Medulla oblongata (tissue), 1 donor: ENCODE measurements at regions not wholly inside any gene's neighbourhood (a gene's known extent, or its start where the extent isn't known, plus 50 kb on each side); places are given as distances from the start of the nearest gene placed in this dataset.
"Not testable (repeated sequence)": the region's sequence is repeated elsewhere in the genome, so short reads cannot be mapped to it uniquely, and the experiment has no call there.

ENCODE experiments used
- DNase-seq: peaks from one replicate; pipeline ENCODE4 v3.0.0-alpha.2; 2015; ENCODE audit errors: extremely low spot score

GRCh38 chr17:20733923-20734322 is 154.4 kb downstream of the CDRT15L2 start:
- DNase-seq, result no peak

DNA sequence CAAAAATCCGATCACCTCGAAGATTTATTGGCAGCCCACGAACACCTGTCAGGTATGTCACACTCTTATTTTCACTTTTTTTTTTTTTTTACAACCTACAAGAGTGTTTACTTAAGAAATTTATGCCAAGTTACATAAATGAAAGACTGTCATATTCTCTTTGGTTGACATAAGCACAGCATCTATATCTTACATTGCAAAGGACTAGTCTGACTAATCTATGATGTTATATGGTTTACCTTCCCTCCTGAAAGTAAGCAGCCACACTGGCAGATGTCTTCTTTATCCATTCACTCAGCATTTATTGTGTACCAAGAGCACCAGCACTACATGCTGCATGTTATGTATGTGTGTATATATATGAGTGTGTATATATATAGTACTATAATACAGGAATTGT is 156.3 kb downstream of the CDRT15L2 start:
- DNase-seq, result no peak

GRCh38 chr17:20737636-20738035 is 158.1 kb downstream of the CDRT15L2 start:
- DNase-seq, result not testable (repeated sequence)

DNA sequence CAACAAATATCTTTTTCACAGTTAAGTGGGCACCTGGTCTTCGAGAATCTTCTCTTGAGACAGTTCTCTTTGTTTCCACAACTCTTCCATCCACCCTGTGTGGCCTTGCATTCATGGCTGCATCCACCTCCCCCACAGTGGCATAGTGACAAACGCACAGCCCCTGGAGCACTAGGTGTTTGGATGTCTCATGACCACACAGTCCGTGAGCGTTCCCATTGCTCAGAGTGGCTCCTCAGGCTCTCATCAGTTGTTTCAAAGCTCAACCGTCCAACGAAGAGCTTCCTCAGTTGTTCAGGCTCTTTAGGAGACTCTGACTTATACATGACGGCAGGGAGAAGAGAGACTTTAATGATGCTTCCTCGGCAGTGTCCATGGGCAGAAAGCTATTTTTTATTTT is 191.6 kb downstream of the CDRT15L2 start:
- DNase-seq, result no peak

- DNase-seq, result no peak
Observed at GRCh38 chr17:20774472-20775135, 195.1 kb downstream of the CDRT15L2 start.

DNA sequence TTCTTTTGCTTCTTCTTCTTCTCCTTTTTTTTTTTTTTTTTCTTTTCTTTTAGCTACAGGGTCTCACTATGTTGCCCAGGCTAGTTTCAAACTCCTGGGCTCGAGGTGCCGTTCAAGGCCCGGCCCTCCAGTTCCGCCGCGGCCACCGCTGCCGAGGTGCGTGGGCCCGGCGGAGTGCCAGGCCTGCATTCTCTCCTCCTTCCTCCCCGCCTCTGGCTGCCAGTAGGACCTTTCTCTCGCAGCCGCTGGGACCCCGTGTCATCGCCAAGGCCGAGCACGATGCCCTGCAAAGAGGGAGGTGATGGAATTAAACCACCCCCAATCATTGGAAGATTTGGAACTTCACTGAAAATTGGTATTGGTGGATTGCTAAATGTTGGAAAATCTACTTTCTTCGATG is 195.8 kb downstream of the CDRT15L2 start:
- DNase-seq, result no peak

- no peak for DNase-seq
Observed at GRCh38 chr17:20779521-20779920, 200.0 kb downstream of the CDRT15L2 start.

DNA sequence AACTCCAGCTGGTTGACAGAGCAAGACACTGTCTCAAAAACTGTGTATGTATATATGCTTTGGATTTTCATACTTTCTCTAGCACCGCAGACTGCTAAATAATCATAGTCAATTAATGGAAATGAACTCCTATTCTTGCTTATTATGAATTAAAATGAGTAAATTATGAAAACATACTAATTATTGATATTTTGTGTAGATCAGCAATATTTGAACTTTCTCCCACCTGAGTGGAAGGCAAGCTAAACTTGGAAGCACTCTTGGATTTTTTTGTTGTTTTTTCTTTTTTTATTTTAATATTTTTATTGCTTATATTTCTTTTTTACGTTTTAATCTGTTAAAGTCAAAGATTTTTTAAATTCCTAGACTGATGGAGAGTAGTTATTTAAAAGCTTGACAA is 201.7 kb downstream of the CDRT15L2 start:
- DNase-seq, result no peak

- not testable (repeated sequence) for DNase-seq
Observed at GRCh38 chr17:20781869-20782268, 202.3 kb downstream of the CDRT15L2 start.

DNA sequence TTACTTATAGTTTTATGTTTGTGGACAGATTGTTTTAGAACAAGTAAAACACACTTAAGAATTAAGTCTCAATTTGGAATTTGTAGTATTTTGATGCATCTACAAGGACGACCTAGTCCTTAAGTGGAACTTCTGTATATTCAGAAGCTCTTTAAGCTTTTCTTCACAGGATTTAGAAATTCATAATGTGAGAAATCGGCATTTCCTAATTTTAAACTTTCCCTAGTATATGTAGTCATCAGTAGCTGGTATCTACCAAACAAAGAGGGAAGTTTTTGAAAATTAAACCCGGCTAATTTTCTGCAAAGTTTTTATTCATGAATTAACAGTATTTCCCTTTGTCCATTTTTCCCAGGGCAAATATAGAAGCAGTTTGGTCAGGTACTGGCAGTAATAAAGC is 203.6 kb downstream of the CDRT15L2 start:
- DNase-seq, result no peak

- no peak for DNase-seq
Observed at GRCh38 chr17:20784100-20784665, 204.7 kb downstream of the CDRT15L2 start.

DNA sequence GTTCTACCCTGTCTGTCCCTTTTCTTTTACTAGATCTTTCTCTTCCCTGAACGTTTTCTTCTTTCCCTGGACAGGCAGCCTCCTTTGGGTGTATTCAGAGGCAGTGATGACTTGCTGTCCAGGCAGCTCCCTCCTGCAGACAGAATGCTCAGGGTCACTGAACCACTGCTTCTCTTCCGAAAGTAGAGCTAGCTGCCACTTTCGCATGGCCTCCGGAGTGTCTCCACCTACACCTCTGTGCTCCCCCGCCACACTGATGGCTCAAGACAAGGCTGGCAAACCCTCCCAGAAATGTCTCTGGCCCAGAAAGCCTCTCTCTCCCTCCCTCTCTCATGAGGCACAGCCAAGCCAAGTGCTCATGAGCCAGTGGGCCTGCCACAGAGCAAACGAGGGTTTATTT is 207.8 kb downstream of the CDRT15L2 start:
- no peak for DNase-seq

DNA sequence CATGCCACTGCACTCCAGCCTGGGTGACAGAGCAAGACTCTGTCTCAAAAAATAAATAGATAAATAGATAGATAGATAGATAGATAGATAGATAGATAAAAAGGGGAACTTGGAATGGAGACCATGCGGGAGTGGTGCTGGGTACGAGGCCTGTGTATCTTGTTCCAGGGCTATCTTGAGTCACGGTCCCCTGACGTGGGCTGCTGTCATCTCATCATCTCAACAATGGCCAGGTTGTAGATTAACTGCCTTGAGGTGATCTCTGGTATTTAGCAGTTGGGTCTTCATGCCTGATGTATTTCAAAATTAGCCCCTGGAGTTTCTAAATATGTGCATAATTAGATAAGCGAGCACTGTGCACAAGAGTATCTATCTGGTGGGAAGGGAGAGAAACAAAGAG is 212.1 kb downstream of the CDRT15L2 start:
- no peak for DNase-seq

GRCh38 chr17:20794532-20794931 is 215.0 kb downstream of the CDRT15L2 start:
- DNase-seq, result not testable (repeated sequence)

DNA sequence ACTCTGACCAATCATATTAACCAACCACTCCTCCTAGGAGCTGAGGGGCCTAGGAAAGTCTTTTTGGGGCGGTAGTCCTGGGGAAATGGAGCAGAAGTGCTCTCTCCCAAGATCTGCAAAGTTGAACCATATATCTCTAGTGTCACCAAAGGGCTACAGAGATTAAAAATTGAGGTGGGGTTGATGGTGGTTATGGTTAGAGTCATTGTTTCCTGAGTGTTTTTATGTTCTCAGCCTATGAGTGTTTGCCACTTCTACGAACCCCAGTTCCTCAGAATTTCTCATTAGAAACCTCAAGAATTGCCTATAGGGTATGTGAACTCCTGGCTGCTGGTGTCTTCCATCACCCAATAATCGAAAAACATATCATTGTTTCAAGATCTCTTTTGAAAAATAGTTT is 217.8 kb downstream of the CDRT15L2 start:
- DNase-seq, result no peak

DNA sequence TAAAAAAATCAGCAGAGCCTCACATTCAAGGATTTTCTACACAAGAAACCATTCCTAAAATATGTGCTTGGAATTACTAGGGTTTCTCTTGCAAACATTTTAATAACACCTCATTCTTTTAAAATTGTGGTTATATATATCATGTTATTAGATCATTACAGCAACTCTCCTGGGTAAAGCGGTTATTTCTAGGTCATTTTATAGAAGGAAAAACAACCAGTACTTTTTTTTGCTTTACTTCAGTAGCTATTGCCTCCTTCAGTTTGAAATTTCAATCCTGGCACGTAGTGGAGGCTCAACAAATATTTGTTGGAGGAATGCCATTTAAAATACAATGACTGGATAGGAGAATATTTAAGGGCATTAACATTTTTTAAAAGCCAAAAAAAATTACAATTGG is 220.6 kb downstream of the CDRT15L2 start:
- no peak for DNase-seq

GRCh38 chr17:20805751-20806150 is 226.2 kb downstream of the CDRT15L2 start:
- DNase-seq, result no peak

- not testable (repeated sequence) for DNase-seq
Observed at GRCh38 chr17:20807566-20807965, 228.0 kb downstream of the CDRT15L2 start.

GRCh38 chr17:20815410-20815809 is 227.4 kb downstream of the USP22 start:
- DNase-seq, result not testable (repeated sequence)

DNA sequence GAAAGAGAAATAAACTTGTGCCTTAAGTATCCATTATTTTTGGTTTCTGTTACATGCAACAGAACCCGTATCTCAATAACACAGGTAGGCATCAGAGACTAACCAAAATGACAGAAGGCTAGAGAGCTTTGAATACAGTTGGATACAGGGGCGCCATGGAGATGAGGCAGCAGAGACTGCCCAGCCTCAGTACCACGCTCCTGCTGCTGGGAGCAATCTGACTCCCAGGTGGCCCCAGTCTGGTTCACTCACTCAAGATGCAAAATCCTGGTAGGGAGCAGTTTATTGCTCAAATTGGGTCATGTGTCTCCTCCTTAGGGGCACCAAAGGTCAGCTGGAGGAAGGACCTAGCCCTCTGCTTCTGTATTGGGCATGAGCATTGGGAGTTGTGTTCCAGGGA is 218.9 kb downstream of the USP22 start:
- DNase-seq, result no peak

- DNase-seq, result no peak
Observed at GRCh38 chr17:20825539-20825938, 217.3 kb downstream of the USP22 start.

- DNase-seq, result not testable (repeated sequence)
Observed at GRCh38 chr17:20840453-20840852, 202.4 kb downstream of the USP22 start.

GRCh38 chr17:20840987-20841865 is 201.6 kb downstream of the USP22 start:
- DNase-seq, result not testable (repeated sequence)
